ENCODE measurements at regions not wholly inside any gene's neighbourhood (a gene's known extent, or its start where the extent isn't known, plus 50 kb on each side); places are given as distances from the start of the nearest gene placed in this dataset.

DNA sequence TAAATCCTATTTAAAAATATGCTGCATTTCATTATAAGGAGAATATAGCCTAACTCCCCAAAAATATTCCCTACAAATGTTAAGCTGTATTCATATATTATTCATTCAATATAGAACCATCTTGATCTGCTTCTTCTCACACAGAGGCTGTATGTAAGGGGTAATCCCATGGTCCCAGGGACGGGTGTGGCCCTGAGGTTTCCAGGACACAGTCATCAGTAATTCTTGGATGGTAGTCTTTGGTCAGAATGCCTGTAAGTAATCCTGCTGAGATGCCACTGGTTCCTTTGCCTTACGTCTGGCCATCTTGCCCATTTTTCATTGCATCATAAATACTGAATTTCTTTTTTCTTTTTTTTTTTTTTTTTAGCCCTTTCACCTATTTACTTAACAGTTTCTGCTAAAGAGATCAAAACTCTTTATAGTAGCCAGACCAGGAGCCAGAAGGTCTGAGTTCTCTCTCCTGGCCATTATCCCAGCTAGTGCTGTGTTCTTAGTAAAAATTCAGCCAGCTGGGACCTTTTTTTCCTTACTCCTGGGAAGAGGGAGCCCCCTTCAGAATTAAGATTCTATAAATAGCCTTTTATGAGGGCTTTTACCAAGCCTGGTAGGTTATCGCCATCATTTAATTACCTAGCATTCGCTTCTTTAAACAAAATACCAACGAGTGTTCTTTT, 134.9 kb downstream of the SOX11 start:
- TF ChIP-seq POLR2AphosphoS5 (IDR thresholded peaks at IDR 0.05; ENCODE audit: low read depth, low read length) (no peak), TAF1 (IDR thresholded peaks at IDR 0.05; ENCODE audit: borderline replicate concordance, insufficient read depth, low read length) (no peak), SIN3A (IDR thresholded peaks at IDR 0.05; ENCODE audit: borderline replicate concordance, insufficient read depth, low read length) (no peak), FOXP2 (optimal IDR thresholded peaks at IDR 0.05; ENCODE audit: borderline replicate concordance, extremely low read depth, extremely low read length, insufficient read depth) (no peak)
- TF ChIP-seq, protein P1, sequence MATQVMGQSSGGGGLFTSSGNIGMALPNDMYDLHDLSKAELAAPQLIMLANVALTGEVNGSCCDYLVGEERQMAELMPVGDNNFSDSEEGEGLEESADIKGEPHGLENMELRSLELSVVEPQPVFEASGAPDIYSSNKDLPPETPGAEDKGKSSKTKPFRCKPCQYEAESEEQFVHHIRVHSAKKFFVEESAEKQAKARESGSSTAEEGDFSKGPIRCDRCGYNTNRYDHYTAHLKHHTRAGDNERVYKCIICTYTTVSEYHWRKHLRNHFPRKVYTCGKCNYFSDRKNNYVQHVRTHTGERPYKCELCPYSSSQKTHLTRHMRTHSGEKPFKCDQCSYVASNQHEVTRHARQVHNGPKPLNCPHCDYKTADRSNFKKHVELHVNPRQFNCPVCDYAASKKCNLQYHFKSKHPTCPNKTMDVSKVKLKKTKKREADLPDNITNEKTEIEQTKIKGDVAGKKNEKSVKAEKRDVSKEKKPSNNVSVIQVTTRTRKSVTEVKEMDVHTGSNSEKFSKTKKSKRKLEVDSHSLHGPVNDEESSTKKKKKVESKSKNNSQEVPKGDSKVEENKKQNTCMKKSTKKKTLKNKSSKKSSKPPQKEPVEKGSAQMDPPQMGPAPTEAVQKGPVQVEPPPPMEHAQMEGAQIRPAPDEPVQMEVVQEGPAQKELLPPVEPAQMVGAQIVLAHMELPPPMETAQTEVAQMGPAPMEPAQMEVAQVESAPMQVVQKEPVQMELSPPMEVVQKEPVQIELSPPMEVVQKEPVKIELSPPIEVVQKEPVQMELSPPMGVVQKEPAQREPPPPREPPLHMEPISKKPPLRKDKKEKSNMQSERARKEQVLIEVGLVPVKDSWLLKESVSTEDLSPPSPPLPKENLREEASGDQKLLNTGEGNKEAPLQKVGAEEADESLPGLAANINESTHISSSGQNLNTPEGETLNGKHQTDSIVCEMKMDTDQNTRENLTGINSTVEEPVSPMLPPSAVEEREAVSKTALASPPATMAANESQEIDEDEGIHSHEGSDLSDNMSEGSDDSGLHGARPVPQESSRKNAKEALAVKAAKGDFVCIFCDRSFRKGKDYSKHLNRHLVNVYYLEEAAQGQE (IDR thresholded peaks at IDR 0.05; ENCODE audit: insufficient read depth in 1 of 2, low read depth in 2 of 2, low read length in 2 of 2): no peak

All from PFSK-1 (cell line).